H1 (cell line): ENCODE measurements at regions not wholly inside any gene's neighbourhood (a gene's known extent, or its start where the extent isn't known, plus 50 kb on each side); places are given as distances from the start of the nearest gene placed in this dataset.

Source experiments
- TF ChIP-seq, protein P1 (sequence below): fragments of 300-600 bp; sonication (generic); IDR thresholded peaks from 2 replicates; pipeline ENCODE4 v1.7.1; 2012; ENCODE audit warnings: low read length, moderate library complexity, mild to moderate bottlenecking, inconsistent platforms; ENCODE audit not compliant: insufficient replicate concordance

DNA sequence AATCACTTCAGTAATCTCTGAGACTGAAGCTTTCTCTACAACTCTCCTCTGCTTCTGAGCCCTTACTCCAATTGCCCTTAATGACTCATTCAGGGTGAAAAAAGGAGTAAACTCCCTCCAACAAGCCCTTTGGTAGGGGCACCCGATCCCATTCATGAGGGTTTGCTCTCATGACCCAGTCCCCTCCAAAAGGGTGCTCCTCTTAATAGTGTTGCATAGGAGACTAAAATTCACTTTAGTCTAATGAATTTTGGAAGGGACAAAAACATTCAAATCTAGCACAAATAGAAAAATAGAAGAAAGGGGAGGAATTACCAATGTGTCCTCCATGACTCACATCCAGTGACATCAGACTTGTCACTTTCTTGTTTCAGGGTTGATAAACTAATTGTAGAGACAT, 66.2 kb upstream of the CCNY start (continued):
- TF ChIP-seq, protein P1, sequence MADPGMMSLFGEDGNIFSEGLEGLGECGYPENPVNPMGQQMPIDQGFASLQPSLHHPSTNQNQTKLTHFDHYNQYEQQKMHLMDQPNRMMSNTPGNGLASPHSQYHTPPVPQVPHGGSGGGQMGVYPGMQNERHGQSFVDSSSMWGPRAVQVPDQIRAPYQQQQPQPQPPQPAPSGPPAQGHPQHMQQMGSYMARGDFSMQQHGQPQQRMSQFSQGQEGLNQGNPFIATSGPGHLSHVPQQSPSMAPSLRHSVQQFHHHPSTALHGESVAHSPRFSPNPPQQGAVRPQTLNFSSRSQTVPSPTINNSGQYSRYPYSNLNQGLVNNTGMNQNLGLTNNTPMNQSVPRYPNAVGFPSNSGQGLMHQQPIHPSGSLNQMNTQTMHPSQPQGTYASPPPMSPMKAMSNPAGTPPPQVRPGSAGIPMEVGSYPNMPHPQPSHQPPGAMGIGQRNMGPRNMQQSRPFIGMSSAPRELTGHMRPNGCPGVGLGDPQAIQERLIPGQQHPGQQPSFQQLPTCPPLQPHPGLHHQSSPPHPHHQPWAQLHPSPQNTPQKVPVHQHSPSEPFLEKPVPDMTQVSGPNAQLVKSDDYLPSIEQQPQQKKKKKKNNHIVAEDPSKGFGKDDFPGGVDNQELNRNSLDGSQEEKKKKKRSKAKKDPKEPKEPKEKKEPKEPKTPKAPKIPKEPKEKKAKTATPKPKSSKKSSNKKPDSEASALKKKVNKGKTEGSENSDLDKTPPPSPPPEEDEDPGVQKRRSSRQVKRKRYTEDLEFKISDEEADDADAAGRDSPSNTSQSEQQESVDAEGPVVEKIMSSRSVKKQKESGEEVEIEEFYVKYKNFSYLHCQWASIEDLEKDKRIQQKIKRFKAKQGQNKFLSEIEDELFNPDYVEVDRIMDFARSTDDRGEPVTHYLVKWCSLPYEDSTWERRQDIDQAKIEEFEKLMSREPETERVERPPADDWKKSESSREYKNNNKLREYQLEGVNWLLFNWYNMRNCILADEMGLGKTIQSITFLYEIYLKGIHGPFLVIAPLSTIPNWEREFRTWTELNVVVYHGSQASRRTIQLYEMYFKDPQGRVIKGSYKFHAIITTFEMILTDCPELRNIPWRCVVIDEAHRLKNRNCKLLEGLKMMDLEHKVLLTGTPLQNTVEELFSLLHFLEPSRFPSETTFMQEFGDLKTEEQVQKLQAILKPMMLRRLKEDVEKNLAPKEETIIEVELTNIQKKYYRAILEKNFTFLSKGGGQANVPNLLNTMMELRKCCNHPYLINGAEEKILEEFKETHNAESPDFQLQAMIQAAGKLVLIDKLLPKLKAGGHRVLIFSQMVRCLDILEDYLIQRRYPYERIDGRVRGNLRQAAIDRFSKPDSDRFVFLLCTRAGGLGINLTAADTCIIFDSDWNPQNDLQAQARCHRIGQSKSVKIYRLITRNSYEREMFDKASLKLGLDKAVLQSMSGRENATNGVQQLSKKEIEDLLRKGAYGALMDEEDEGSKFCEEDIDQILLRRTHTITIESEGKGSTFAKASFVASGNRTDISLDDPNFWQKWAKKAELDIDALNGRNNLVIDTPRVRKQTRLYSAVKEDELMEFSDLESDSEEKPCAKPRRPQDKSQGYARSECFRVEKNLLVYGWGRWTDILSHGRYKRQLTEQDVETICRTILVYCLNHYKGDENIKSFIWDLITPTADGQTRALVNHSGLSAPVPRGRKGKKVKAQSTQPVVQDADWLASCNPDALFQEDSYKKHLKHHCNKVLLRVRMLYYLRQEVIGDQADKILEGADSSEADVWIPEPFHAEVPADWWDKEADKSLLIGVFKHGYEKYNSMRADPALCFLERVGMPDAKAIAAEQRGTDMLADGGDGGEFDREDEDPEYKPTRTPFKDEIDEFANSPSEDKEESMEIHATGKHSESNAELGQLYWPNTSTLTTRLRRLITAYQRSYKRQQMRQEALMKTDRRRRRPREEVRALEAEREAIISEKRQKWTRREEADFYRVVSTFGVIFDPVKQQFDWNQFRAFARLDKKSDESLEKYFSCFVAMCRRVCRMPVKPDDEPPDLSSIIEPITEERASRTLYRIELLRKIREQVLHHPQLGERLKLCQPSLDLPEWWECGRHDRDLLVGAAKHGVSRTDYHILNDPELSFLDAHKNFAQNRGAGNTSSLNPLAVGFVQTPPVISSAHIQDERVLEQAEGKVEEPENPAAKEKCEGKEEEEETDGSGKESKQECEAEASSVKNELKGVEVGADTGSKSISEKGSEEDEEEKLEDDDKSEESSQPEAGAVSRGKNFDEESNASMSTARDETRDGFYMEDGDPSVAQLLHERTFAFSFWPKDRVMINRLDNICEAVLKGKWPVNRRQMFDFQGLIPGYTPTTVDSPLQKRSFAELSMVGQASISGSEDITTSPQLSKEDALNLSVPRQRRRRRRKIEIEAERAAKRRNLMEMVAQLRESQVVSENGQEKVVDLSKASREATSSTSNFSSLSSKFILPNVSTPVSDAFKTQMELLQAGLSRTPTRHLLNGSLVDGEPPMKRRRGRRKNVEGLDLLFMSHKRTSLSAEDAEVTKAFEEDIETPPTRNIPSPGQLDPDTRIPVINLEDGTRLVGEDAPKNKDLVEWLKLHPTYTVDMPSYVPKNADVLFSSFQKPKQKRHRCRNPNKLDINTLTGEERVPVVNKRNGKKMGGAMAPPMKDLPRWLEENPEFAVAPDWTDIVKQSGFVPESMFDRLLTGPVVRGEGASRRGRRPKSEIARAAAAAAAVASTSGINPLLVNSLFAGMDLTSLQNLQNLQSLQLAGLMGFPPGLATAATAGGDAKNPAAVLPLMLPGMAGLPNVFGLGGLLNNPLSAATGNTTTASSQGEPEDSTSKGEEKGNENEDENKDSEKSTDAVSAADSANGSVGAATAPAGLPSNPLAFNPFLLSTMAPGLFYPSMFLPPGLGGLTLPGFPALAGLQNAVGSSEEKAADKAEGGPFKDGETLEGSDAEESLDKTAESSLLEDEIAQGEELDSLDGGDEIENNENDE: no peak
